ENCODE measurements at regions not wholly inside any gene's neighbourhood (a gene's known extent, or its start where the extent isn't known, plus 50 kb on each side); places are given as distances from the start of the nearest gene placed in this dataset.

- no peak for TF ChIP-seq CTCF (IDR thresholded peaks at IDR 0.05 in 4 of 5, conservative IDR thresholded peaks at IDR 0.05 in 1 of 5)
- TF ChIP-seq POLR2A (IDR thresholded peaks at IDR 0.05) = no peak
Observed at GRCh38 chr12:115802767-115803166, 474.7 kb downstream of the MED13L start.

Data from gastrocnemius medialis (tissue), 4 donors.